OCI-LY3 (cell line): ENCODE measurements at regions not wholly inside any gene's neighbourhood (a gene's known extent, or its start where the extent isn't known, plus 50 kb on each side); places are given as distances from the start of the nearest gene placed in this dataset.

ENCODE experiments used
- CTCF ChIP-seq: fragments of 200-600, 300-600 bp; sonication (generic); IDR thresholded peaks from 2 replicates; pipeline ENCODE4 v1.5.1; 2014; ENCODE audit warnings: antibody characterized with exemption, low read length, low read depth
- EZH2phosphoT487 ChIP-seq: fragments of 200-600 bp; shearing (Covaris generic); IDR thresholded peaks from 2 replicates; pipeline ENCODE4 v1.6.1; 2018; ENCODE audit warnings: antibody characterized with exemption, mixed run types, low read depth

- TF ChIP-seq CTCF: no peak
- TF ChIP-seq EZH2phosphoT487: no peak
Measured at GRCh38 chr11:36878737-36879136, 280.7 kb upstream of the RAG2 start.
